BLaER1 treated with 17β-estradiol and CSF1 and Interleukin-3, amounts not matched to agents 10 nM and 100 nM (cell line): ENCODE measurements at regions not wholly inside any gene's neighbourhood (a gene's known extent, or its start where the extent isn't known, plus 50 kb on each side); places are given as distances from the start of the nearest gene placed in this dataset.
A peak's percentile ranks its signal among the peaks of the same experiment; 100 is the strongest.
"Not testable (repeated sequence)": the region's sequence is repeated elsewhere in the genome, so short reads cannot be mapped to it uniquely, and the experiment has no call there.

Experiments used
- H3K27ac ChIP-seq, 11 experiments: shearing (Covaris generic); formaldehyde crosslinking; 2 replicates each; pipeline ENCODE4 v1.8.1; 2022
- H3K27me3 ChIP-seq, 11 experiments: shearing (Covaris generic); formaldehyde crosslinking; 2 replicates each; pipeline ENCODE4 v1.8.1; 2022
- H3K36me3 ChIP-seq, 11 experiments: shearing (Covaris generic); formaldehyde crosslinking; 2 replicates each; pipeline ENCODE4 v1.8.1; 2022
- H3K4me1 ChIP-seq, 10 experiments: shearing (Covaris generic); formaldehyde crosslinking; 2 replicates each; pipeline ENCODE4 v1.8.1; 2022
- H3K4me2 ChIP-seq, 11 experiments: shearing (Covaris generic); formaldehyde crosslinking; 2 replicates each; pipeline ENCODE4 v1.8.1; 2022
- H3K4me3 ChIP-seq, 10 experiments: shearing (Covaris generic); formaldehyde crosslinking; 2 replicates each; pipeline ENCODE4 v1.8.1; 2022
- H3K9ac ChIP-seq, 11 experiments: shearing (Covaris generic); formaldehyde crosslinking; 2 replicates each; pipeline ENCODE4 v1.8.1; 2022
- H3K9me3 ChIP-seq, 11 experiments: shearing (Covaris generic); formaldehyde crosslinking; replicated peaks in 1 of 11; 2 replicates each; pipeline ENCODE4 v1.8.1; 2022
- H4K20me1 ChIP-seq, 11 experiments: shearing (Covaris generic); formaldehyde crosslinking; 2 replicates each; pipeline ENCODE4 v1.8.1; 2022
- Cebpa-rat ChIP-seq, 11 experiments: shearing (Covaris generic); IDR thresholded peaks; 2 replicates each; pipeline ENCODE4 v1.8.1; 2022

- Histone ChIP-seq H3K27me3 (no peaks in the 10 kb centered on the region), H3K9me3 (peaks cover 5 to 17% (median 12%) of the 10 kb centered on the region in 11 experiments; a peak in 11 of 22 replicates), H3K9ac (no peak overlapping the region), H3K4me2 (no peak overlapping the region), H3K4me1 (no peaks in the 10 kb centered on the region), H4K20me1 (no peaks in the 10 kb centered on the region), H3K27ac (no peak overlapping the region), H3K4me3 (no peak overlapping the region), H3K36me3 (peaks cover 0 to 20% (median 0%) of the 10 kb centered on the region in 11 experiments; a peak in 3 of 22 replicates)
- TF ChIP-seq Cebpa-rat (IDR thresholded peaks at IDR 0.05): no peak
These were observed 365.7 kb upstream of the TPM1 start for GRCh38 chr15:62676891-62677290.

- Histone ChIP-seq H3K9me3 (peaks cover 5 to 17% (median 12%) of the 10 kb centered on the region in 11 experiments; a peak in 11 of 22 replicates), H3K9ac (no peak overlapping the region), H3K36me3 (0 out of 22 replicates have a peak, but pooled peaks cover 0 to 10% (median 0%) of the 10 kb centered on the region in 11 experiments), H3K4me1 (no peaks in the 10 kb centered on the region), H3K4me2 (no peak overlapping the region), H3K27me3 (no peaks in the 10 kb centered on the region), H4K20me1 (no peaks in the 10 kb centered on the region), H3K4me3 (no peak overlapping the region), H3K27ac (no peak overlapping the region)
- no peak for TF ChIP-seq Cebpa-rat (IDR thresholded peaks at IDR 0.05)
These were observed 360.3 kb upstream of the TPM1 start for GRCh38 chr15:62681939-62682896.

- not testable (repeated sequence) for H3K9ac ChIP-seq, H3K4me3 ChIP-seq, H3K4me2 ChIP-seq, H3K4me1 ChIP-seq, H3K27me3 ChIP-seq, H3K27ac ChIP-seq, H4K20me1 ChIP-seq
- Histone ChIP-seq H3K9me3 (peaks cover 5 to 17% (median 12%) of the 10 kb centered on the region in 11 experiments; a peak in 11 of 22 replicates), H3K36me3 (0 out of 22 replicates have a peak, but pooled peaks cover 0 to 10% (median 0%) of the 10 kb centered on the region in 11 experiments)
These were observed 359.4 kb upstream of the TPM1 start for GRCh38 chr15:62683192-62683591.

GRCh38 chr15:62684123-62684808 is 358.3 kb upstream of the TPM1 start:
- H3K27me3 ChIP-seq: no peaks in the 10 kb centered on the region
- H3K36me3 ChIP-seq: 0 out of 22 replicates have a peak, but pooled peaks cover 0 to 10% (median 0%) of the 10 kb centered on the region in 11 experiments
- H4K20me1 ChIP-seq: no peaks in the 10 kb centered on the region
- no peak overlapping the region for H3K9ac ChIP-seq
- TF ChIP-seq Cebpa-rat (IDR thresholded peaks at IDR 0.05): no peak
- H3K4me2 ChIP-seq: no peak overlapping the region
- peaks cover 4 to 9% (median 5%) of the 10 kb centered on the region in 11 experiments; a peak in 10 of 22 replicates for H3K9me3 ChIP-seq
- H3K27ac ChIP-seq: no peak overlapping the region
- H3K4me1 ChIP-seq: no peaks in the 10 kb centered on the region
- no peak overlapping the region for H3K4me3 ChIP-seq

GRCh38 chr15:62691008-62691407 is 351.5 kb upstream of the TPM1 start:
- no peak overlapping the region for H3K27ac ChIP-seq
- no peak overlapping the region for H3K9ac ChIP-seq
- peaks cover 0 to 6% (median 0%) of the 10 kb centered on the region in 10 experiments; a peak in 2 of 20 replicates for H3K4me1 ChIP-seq
- H3K27me3 ChIP-seq: no peaks in the 10 kb centered on the region
- peaks cover 0 to 28% (median 0%) of the 10 kb centered on the region in 11 experiments; a peak in 4 of 22 replicates for H3K36me3 ChIP-seq
- no peak for TF ChIP-seq Cebpa-rat (IDR thresholded peaks at IDR 0.05)
- H4K20me1 ChIP-seq: no peaks in the 10 kb centered on the region
- no peak overlapping the region for H3K4me3 ChIP-seq
- H3K9me3 ChIP-seq: no peaks in the 10 kb centered on the region
- H3K4me2 ChIP-seq: peak overlapping the region in 1 of 11 experiments; percentile 17; a peak in 1 of 22 replicates

- no peak for TF ChIP-seq Cebpa-rat (IDR thresholded peaks at IDR 0.05)
- Histone ChIP-seq H3K27me3 (no peaks in the 10 kb centered on the region), H3K27ac (no peak overlapping the region), H3K4me1 (peaks cover 0 to 5% (median 0%) of the 10 kb centered on the region in 10 experiments; a peak in 1 of 20 replicates), H3K4me2 (no peak overlapping the region), H3K9ac (no peak overlapping the region), H3K36me3 (peaks cover 0 to 62% (median 0%) of the 10 kb centered on the region in 11 experiments; a peak in 4 of 22 replicates), H3K9me3 (no peaks in the 10 kb centered on the region), H3K4me3 (no peak overlapping the region), H4K20me1 (no peaks in the 10 kb centered on the region)
These were observed 344.9 kb upstream of the TPM1 start for GRCh38 chr15:62697636-62698035.

GRCh38 chr15:62698646-62699045 is 343.9 kb upstream of the TPM1 start:
- Histone ChIP-seq H3K27ac (no peak overlapping the region), H3K4me3 (no peak overlapping the region), H3K4me1 (peaks cover 0 to 5% (median 0%) of the 10 kb centered on the region in 10 experiments; a peak in 5 of 20 replicates), H3K4me2 (no peak overlapping the region), H4K20me1 (no peaks in the 10 kb centered on the region), H3K27me3 (no peaks in the 10 kb centered on the region), H3K9me3 (no peaks in the 10 kb centered on the region), H3K36me3 (peaks cover 0 to 64% (median 0%) of the 10 kb centered on the region in 11 experiments; a peak in 4 of 22 replicates), H3K9ac (no peak overlapping the region)
- no peak for TF ChIP-seq Cebpa-rat (IDR thresholded peaks at IDR 0.05)

GRCh38 chr15:62706317-62706716 is 336.2 kb upstream of the TPM1 start:
- Histone ChIP-seq H4K20me1 (no peaks in the 10 kb centered on the region), H3K4me1 (peaks cover 0 to 5% (median 0%) of the 10 kb centered on the region in 10 experiments; a peak in 4 of 20 replicates), H3K4me2 (no peak overlapping the region), H3K4me3 (no peak overlapping the region), H3K27ac (no peak overlapping the region), H3K9ac (no peak overlapping the region), H3K36me3 (peaks cover 0 to 32% (median 0%) of the 10 kb centered on the region in 11 experiments; a peak in 4 of 22 replicates), H3K9me3 (no peaks in the 10 kb centered on the region), H3K27me3 (no peaks in the 10 kb centered on the region)
- TF ChIP-seq Cebpa-rat (IDR thresholded peaks at IDR 0.05): no peak

GRCh38 chr15:62708470-62708869 is 334.1 kb upstream of the TPM1 start:
- no peaks in the 10 kb centered on the region for H3K27me3 ChIP-seq
- peaks cover 0 to 23% (median 0%) of the 10 kb centered on the region in 11 experiments; a peak in 3 of 22 replicates for H3K36me3 ChIP-seq
- H4K20me1 ChIP-seq: no peaks in the 10 kb centered on the region
- no peak overlapping the region for H3K27ac ChIP-seq
- no peak for TF ChIP-seq Cebpa-rat (IDR thresholded peaks at IDR 0.05)
- peaks cover 0 to 4% (median 0%) of the 10 kb centered on the region in 10 experiments; a peak in 4 of 20 replicates for H3K4me1 ChIP-seq
- H3K9ac ChIP-seq: no peak overlapping the region
- no peaks in the 10 kb centered on the region for H3K9me3 ChIP-seq
- H3K4me3 ChIP-seq: no peak overlapping the region
- no peak overlapping the region for H3K4me2 ChIP-seq
